ENCODE measurements at regions not wholly inside any gene's neighbourhood (a gene's known extent, or its start where the extent isn't known, plus 50 kb on each side); places are given as distances from the start of the nearest gene placed in this dataset.

GRCh38 chr12:131260251-131260905 lies 306.7 kb downstream of the ADGRD1 start:
- Mint-ChIP-seq H3K27ac (ENCODE audit: unreplicated experiment) (no peak overlapping the region), H3K4me3 (ENCODE audit: unreplicated experiment) (no peak overlapping the region), H3K9me3 (ENCODE audit: unreplicated experiment) (no peaks in the 10 kb centered on the region), H3K36me3 (ENCODE audit: low read depth, unreplicated experiment) (no peaks in the 10 kb centered on the region), H3K4me1 (ENCODE audit: unreplicated experiment) (no peaks in the 10 kb centered on the region), H3K27me3 (ENCODE audit: unreplicated experiment) (peaks cover 10% of the 10 kb centered on the region)
- TF ChIP-seq CTCF (IDR thresholded peaks at IDR 0.05; ENCODE audit: unreplicated experiment), result no peak
- DNase-seq (ENCODE audit: low spot score), result no peak

GRCh38 chr12:131260954-131261353 lies 307.2 kb downstream of the ADGRD1 start:
- Mint-ChIP-seq H3K36me3 (ENCODE audit: low read depth, unreplicated experiment) (no peaks in the 10 kb centered on the region), H3K27me3 (ENCODE audit: unreplicated experiment) (peaks cover 11% of the 10 kb centered on the region), H3K9me3 (ENCODE audit: unreplicated experiment) (no peaks in the 10 kb centered on the region), H3K27ac (ENCODE audit: unreplicated experiment) (no peak overlapping the region), H3K4me1 (ENCODE audit: unreplicated experiment) (no peaks in the 10 kb centered on the region), H3K4me3 (ENCODE audit: unreplicated experiment) (no peak overlapping the region)
- TF ChIP-seq CTCF (IDR thresholded peaks at IDR 0.05; ENCODE audit: unreplicated experiment), result no peak
- no peak for DNase-seq (ENCODE audit: low spot score)

DNA sequence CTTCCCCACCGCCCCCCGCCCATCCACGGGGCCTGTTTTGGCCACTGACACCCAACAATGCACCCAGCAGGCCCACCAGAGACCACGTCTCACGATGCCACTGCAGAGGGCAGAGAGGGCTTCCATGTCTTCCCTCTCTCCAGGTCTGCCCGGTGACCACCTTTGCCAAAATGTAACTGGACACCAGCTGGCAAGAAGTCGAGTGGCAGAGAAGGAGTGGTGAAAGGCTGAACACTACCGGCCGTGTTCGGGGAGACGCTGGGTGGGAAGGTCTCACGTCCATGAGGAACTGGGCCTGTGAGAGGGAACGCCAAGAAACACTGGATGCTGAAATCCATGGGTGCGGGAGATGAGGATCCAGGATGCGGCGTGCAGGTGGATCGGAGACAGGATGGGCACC lies 308.2 kb downstream of the ADGRD1 start:
- Mint-ChIP-seq H3K27ac (ENCODE audit: unreplicated experiment) (no peak overlapping the region), H3K27me3 (ENCODE audit: unreplicated experiment) (peaks cover 11% of the 10 kb centered on the region)

GRCh38 chr12:131263626-131264025 lies 309.9 kb downstream of the ADGRD1 start:
- no peak for TF ChIP-seq CTCF (IDR thresholded peaks at IDR 0.05; ENCODE audit: unreplicated experiment)
- no peak for DNase-seq (ENCODE audit: low spot score)
- Mint-ChIP-seq H3K36me3 (ENCODE audit: low read depth, unreplicated experiment) (peaks cover 4% of the 10 kb centered on the region), H3K27me3 (ENCODE audit: unreplicated experiment) (peaks cover 10% of the 10 kb centered on the region), H3K27ac (ENCODE audit: unreplicated experiment) (no peak overlapping the region), H3K4me3 (ENCODE audit: unreplicated experiment) (no peak overlapping the region), H3K4me1 (ENCODE audit: unreplicated experiment) (peaks cover 5% of the 10 kb centered on the region), H3K9me3 (ENCODE audit: unreplicated experiment) (peaks cover 4% of the 10 kb centered on the region)

More for the DNA sequence above, 308.2 kb downstream of the ADGRD1 start:
- no peaks in the 10 kb centered on the region for H3K36me3 Mint-ChIP-seq (ENCODE audit: low read depth, unreplicated experiment)
- no peak for TF ChIP-seq CTCF (IDR thresholded peaks at IDR 0.05; ENCODE audit: unreplicated experiment)
- no peak for DNase-seq (ENCODE audit: low spot score)
- no peak overlapping the region for H3K4me3 Mint-ChIP-seq (ENCODE audit: unreplicated experiment)
- H3K4me1 Mint-ChIP-seq (ENCODE audit: unreplicated experiment), result peaks cover under 1% of the 10 kb centered on the region
- peaks cover under 1% of the 10 kb centered on the region for H3K9me3 Mint-ChIP-seq (ENCODE audit: unreplicated experiment)

DNA sequence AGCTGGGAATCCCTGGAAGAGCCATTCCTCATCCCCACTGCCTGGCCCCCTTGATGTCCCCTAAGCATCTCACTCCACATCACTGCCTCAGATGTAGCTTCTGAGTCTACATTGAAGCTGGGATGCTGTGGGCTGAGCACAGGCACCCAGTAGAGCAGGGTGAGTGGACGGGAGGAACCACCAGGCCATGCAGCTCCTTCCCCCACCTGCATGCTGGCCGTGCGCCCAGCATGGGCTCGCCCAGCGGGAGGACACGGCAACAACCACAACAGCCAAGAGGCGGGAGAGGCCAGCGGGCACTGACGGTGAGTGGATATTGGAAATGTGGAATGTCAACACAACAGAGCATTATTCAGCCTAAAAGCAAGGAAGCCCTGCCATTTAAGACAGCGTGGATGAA lies 310.9 kb downstream of the ADGRD1 start:
- Mint-ChIP-seq H3K4me1 (ENCODE audit: unreplicated experiment) (peaks cover 5% of the 10 kb centered on the region), H3K27ac (ENCODE audit: unreplicated experiment) (no peak overlapping the region), H3K27me3 (ENCODE audit: unreplicated experiment) (peaks cover 10% of the 10 kb centered on the region), H3K9me3 (ENCODE audit: unreplicated experiment) (peaks cover 4% of the 10 kb centered on the region), H3K4me3 (ENCODE audit: unreplicated experiment) (no peak overlapping the region), H3K36me3 (ENCODE audit: low read depth, unreplicated experiment) (peaks cover 4% of the 10 kb centered on the region)
- no peak for TF ChIP-seq CTCF (IDR thresholded peaks at IDR 0.05; ENCODE audit: unreplicated experiment)
- no peak for DNase-seq (ENCODE audit: low spot score)
